Activated naive CD4-positive, alpha-beta T cell treated with anti-CD3 and anti-CD28 coated beads for 36 hours (primary cell): ENCODE measurements at regions not wholly inside any gene's neighbourhood (a gene's known extent, or its start where the extent isn't known, plus 50 kb on each side); places are given as distances from the start of the nearest gene placed in this dataset.

Source experiments
- CTCF ChIA-PET: fragments of 350-600 bp; sonication (Branson Sonifier 250); formaldehyde crosslinking; loops from one replicate; lab custom pipeline; 2021; ENCODE audit warnings: antibody characterized with exemption; lab: Charles Lee
- DNase-seq: peaks from one replicate; pipeline ENCODE4 v3.0.0-alpha.2; 2020
- H3K27ac Mint-ChIP-seq: one replicate; pipeline ENCODE4 v1.8.0; 2021; ENCODE audit warnings: mild to moderate bottlenecking, mixed read lengths
- H3K27me3 Mint-ChIP-seq: one replicate; pipeline ENCODE4 v1.8.0; 2021; ENCODE audit warnings: low read depth, mixed read lengths
- H3K36me3 Mint-ChIP-seq: one replicate; pipeline ENCODE4 v1.8.0; 2021; ENCODE audit warnings: low read depth, mixed read lengths
- H3K4me1 Mint-ChIP-seq: one replicate; pipeline ENCODE4 v1.8.0; 2021; ENCODE audit warnings: low read depth, mixed read lengths
- H3K4me3 Mint-ChIP-seq: one replicate; pipeline ENCODE4 v1.8.0; 2021; ENCODE audit warnings: mild to moderate bottlenecking, moderate library complexity, mixed read lengths
- H3K9me3 Mint-ChIP-seq: one replicate; pipeline ENCODE4 v1.8.0; 2021; ENCODE audit warnings: mixed read lengths
- intact Hi-C: fragments of 100-400 bp; cut with micrococcal nuclease; formaldehyde crosslinking; loops from one replicate; pipeline ENCODE4 v1.15.1; 2023

GRCh38 chr14:66216763-66217162 lies 269.4 kb upstream of the CCDC196 start:
- H3K9me3 Mint-ChIP-seq = peaks cover 3% of the 10 kb centered on the region
- peaks cover 2% of the 10 kb centered on the region for H3K27me3 Mint-ChIP-seq
- intact Hi-C loops = no loop called here
- no peak overlapping the region for H3K4me3 Mint-ChIP-seq
- no peaks in the 10 kb centered on the region for H3K4me1 Mint-ChIP-seq
- DNase-seq = no peak
- no peaks in the 10 kb centered on the region for H3K36me3 Mint-ChIP-seq
- CTCF ChIA-PET = no interaction called here
- H3K27ac Mint-ChIP-seq = no peak overlapping the region

GRCh38 chr14:66219886-66220285 lies 266.3 kb upstream of the CCDC196 start:
- Mint-ChIP-seq H3K4me3 (no peak overlapping the region), H3K27me3 (no peaks in the 10 kb centered on the region), H3K4me1 (no peaks in the 10 kb centered on the region), H3K27ac (no peak overlapping the region), H3K36me3 (no peaks in the 10 kb centered on the region), H3K9me3 (peaks cover 3% of the 10 kb centered on the region)
- intact Hi-C loops = no loop called here
- CTCF ChIA-PET = no interaction called here
- no peak for DNase-seq

DNA sequence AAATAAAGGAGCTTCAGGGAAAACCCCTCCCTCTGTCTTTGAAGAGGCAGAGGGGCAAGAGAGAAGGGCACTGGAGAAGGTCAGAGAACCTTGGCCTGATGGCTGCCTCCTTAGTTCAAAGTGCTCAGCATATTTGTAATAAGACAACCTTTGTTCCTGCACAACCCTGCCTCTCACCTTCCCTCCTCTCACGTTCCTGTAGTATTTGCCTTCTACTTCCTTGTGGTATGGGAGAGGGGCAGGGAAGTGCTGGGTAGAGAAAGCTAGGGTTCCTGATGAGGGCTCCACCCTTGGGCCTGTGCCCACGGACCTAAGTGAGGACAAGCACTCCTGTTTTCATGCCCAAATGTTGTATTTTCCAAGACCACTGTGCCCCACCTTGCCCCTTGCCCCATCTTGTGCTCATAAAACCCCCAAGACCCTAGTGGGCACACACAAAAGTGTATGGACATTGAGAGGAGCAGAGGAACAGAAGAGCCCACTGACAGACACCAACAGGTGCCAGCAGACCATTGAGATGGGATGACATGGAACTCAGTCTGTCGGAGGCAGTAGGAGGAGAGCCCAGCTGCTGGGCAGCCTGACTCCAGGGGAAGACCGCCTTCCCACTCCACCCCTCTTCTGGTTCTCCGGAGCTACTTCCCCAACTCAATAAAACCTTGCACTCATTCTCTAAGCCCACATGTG lies 261.5 kb upstream of the CCDC196 start:
- Mint-ChIP-seq H3K9me3 (peaks cover 7% of the 10 kb centered on the region), H3K4me3 (no peak overlapping the region), H3K4me1 (peaks cover 10% of the 10 kb centered on the region), H3K27me3 (peaks cover 3% of the 10 kb centered on the region), H3K36me3 (no peaks in the 10 kb centered on the region), H3K27ac (no peak overlapping the region)
- DNase-seq = no peak
- CTCF ChIA-PET = no interaction called here
- intact Hi-C loops = no loop called here

DNA sequence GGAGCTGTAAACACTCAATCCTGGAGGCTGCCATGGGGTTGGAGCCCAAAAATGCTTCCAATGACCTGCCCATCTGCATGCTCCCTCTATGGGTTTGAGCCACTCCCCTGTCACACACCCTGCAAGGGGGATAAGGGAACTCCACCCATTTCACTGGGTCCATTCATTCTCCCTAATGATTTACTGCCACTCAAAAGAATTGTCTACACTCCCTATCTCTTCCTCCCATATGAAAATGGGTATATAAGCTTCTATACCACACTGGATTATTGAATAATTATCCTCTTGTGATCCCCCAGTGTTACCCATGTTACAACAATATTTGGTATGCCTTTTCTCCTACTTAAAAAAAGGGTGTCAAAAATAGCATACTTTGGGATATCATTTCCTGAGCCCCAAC lies 260.8 kb upstream of the CCDC196 start:
- CTCF ChIA-PET = no interaction called here
- H3K36me3 Mint-ChIP-seq = no peaks in the 10 kb centered on the region
- no peak overlapping the region for H3K27ac Mint-ChIP-seq
- no peak for DNase-seq
- H3K27me3 Mint-ChIP-seq = peaks cover 5% of the 10 kb centered on the region
- H3K4me1 Mint-ChIP-seq = peaks cover 10% of the 10 kb centered on the region
- intact Hi-C loops = no loop called here
- peaks cover 7% of the 10 kb centered on the region for H3K9me3 Mint-ChIP-seq
- H3K4me3 Mint-ChIP-seq = no peak overlapping the region

DNA sequence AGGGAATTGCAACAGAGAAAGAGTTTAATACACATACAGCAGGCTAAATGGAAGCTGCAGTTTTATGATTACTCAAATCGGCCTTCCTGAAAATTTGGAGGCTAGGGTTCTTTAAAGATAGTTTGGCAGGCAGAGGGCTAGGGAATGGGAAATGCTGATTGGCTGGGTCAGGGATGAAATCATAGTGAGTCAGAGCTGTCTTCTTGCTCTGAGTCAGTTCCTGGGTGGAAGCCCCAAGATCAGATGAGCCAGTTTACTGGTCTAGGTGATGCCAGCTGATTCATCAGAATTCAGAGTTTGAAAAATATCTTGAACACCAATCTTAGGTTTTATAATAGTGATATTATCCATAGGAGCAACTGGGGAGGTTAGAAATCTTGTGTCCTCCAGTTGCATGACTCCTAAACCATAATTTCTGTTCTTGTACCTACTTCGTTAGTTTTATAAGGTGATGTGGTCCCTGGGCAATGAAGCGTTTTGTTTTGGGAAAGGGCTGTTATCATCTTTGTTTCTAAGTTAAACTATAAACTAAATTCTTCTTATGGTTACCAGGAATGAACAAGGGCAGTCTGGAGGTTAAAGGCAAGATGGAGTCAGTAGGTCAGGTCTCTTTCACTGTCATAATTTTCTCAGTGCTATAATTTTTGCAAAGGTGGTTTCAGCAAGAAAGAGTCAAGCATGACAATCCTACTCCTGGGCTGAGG lies 257.8 kb upstream of the CCDC196 start:
- Mint-ChIP-seq H3K4me3 (no peak overlapping the region), H3K4me1 (peaks cover 10% of the 10 kb centered on the region), H3K27ac (no peak overlapping the region), H3K9me3 (peaks cover 7% of the 10 kb centered on the region), H3K36me3 (no peaks in the 10 kb centered on the region), H3K27me3 (peaks cover 14% of the 10 kb centered on the region)
- CTCF ChIA-PET = no interaction called here
- intact Hi-C loops = no loop called here
- peak; percentile 68 for DNase-seq

- no peak overlapping the region for H3K4me3 Mint-ChIP-seq
- no peak overlapping the region for H3K27ac Mint-ChIP-seq
- H3K4me1 Mint-ChIP-seq = peaks cover 10% of the 10 kb centered on the region
- H3K27me3 Mint-ChIP-seq = peaks cover 22% of the 10 kb centered on the region
- no peaks in the 10 kb centered on the region for H3K36me3 Mint-ChIP-seq
- DNase-seq = no peak
- intact Hi-C loops = no loop called here
- peaks cover 7% of the 10 kb centered on the region for H3K9me3 Mint-ChIP-seq
- CTCF ChIA-PET = no interaction called here
These were observed 254.4 kb upstream of the CCDC196 start for GRCh38 chr14:66231820-66232219.

GRCh38 chr14:66233591-66233990 lies 252.6 kb upstream of the CCDC196 start:
- H3K27ac Mint-ChIP-seq = no peak overlapping the region
- no peaks in the 10 kb centered on the region for H3K36me3 Mint-ChIP-seq
- DNase-seq = no peak
- CTCF ChIA-PET = no interaction called here
- peaks cover 24% of the 10 kb centered on the region for H3K27me3 Mint-ChIP-seq
- peaks cover under 1% of the 10 kb centered on the region for H3K4me1 Mint-ChIP-seq
- intact Hi-C loops = no loop called here
- no peaks in the 10 kb centered on the region for H3K9me3 Mint-ChIP-seq
- no peak overlapping the region for H3K4me3 Mint-ChIP-seq

- Mint-ChIP-seq H3K36me3 (no peaks in the 10 kb centered on the region), H3K4me1 (no peaks in the 10 kb centered on the region), H3K4me3 (no peak overlapping the region), H3K27ac (no peak overlapping the region), H3K27me3 (peaks cover 24% of the 10 kb centered on the region), H3K9me3 (no peaks in the 10 kb centered on the region)
- no peak for DNase-seq
- CTCF ChIA-PET = no interaction called here
- intact Hi-C loops = no loop called here
These were observed 251.8 kb upstream of the CCDC196 start for GRCh38 chr14:66234411-66234810.

GRCh38 chr14:66237741-66238140 lies 248.4 kb upstream of the CCDC196 start:
- H3K9me3 Mint-ChIP-seq = no peaks in the 10 kb centered on the region
- DNase-seq = no peak
- intact Hi-C loops = no loop called here
- H3K27ac Mint-ChIP-seq = no peak overlapping the region
- H3K4me3 Mint-ChIP-seq = no peak overlapping the region
- CTCF ChIA-PET = no interaction called here
- H3K4me1 Mint-ChIP-seq = no peaks in the 10 kb centered on the region
- H3K36me3 Mint-ChIP-seq = no peaks in the 10 kb centered on the region
- peaks cover 12% of the 10 kb centered on the region for H3K27me3 Mint-ChIP-seq

- no peak overlapping the region for H3K27ac Mint-ChIP-seq
- H3K36me3 Mint-ChIP-seq = no peaks in the 10 kb centered on the region
- no peak for DNase-seq
- intact Hi-C loops = no loop called here
- H3K9me3 Mint-ChIP-seq = no peaks in the 10 kb centered on the region
- H3K4me1 Mint-ChIP-seq = no peaks in the 10 kb centered on the region
- CTCF ChIA-PET = no interaction called here
- H3K4me3 Mint-ChIP-seq = no peak overlapping the region
- H3K27me3 Mint-ChIP-seq = peaks cover 8% of the 10 kb centered on the region
These were observed 247.2 kb upstream of the CCDC196 start for GRCh38 chr14:66238969-66239368.

DNA sequence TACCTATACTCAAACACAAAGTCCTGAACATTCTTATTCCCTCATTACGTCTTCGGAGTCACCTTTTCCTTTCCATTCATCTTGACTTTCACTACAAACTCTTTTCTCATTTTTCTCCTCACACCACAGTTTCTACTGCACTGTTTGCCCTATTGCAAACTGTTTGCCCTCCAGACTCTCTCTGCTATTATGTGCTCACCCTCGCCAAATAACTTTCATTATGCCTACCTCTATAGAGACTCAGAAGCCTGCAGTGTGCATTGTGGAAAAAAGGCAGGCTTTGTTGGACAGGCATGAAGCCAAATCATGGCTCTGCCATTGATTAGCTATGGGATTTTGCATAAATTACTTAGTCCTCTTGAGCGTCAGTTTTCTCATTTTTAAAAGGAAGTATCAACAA lies 246.6 kb upstream of the CCDC196 start:
- CTCF ChIA-PET = no interaction called here
- Mint-ChIP-seq H3K36me3 (no peaks in the 10 kb centered on the region), H3K27ac (no peak overlapping the region), H3K9me3 (no peaks in the 10 kb centered on the region), H3K4me1 (no peaks in the 10 kb centered on the region), H3K27me3 (peaks cover 6% of the 10 kb centered on the region), H3K4me3 (no peak overlapping the region)
- intact Hi-C loops = no loop called here
- DNase-seq = no peak

DNA sequence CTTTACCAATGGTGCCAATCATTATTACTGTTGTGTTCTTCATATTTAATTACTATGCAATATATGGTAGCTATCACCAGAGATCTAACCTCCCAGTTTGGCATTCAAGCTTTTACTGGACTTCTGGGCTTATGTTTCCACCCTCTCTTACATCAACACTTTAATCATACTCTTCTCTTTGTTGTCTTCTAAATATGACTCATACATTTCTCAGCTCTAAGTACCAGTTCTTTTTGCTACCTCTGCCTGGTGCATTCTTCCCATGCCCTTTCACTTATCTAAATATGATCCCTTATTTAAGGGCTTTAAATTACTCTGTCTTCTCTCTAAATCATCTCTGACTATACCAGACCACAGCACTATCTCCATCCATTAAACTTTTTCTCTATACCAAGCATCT lies 246.1 kb upstream of the CCDC196 start:
- peaks cover 6% of the 10 kb centered on the region for H3K27me3 Mint-ChIP-seq
- no peaks in the 10 kb centered on the region for H3K9me3 Mint-ChIP-seq
- H3K4me3 Mint-ChIP-seq = no peak overlapping the region
- no peaks in the 10 kb centered on the region for H3K36me3 Mint-ChIP-seq
- intact Hi-C loops = no loop called here
- DNase-seq = no peak
- CTCF ChIA-PET = no interaction called here
- no peaks in the 10 kb centered on the region for H3K4me1 Mint-ChIP-seq
- H3K27ac Mint-ChIP-seq = no peak overlapping the region

DNA sequence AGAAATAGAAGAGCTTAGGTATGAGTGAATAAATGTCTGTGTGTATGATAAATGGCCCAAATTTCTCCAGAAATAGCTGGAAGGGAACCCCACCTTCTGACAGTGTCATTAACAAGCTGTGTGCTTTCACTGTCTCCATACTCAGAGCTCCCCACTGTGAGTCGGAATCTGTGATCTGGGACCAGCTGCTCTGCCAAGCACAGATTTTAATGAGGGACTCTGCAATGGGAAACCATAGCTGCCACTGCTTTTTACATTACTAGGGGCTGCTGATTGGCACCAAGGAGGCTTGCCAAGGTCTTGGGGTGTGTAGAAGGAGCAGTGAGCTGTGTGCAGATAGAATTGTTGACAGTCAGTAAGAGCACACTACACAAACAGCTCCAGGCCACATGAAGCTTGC lies 244.2 kb upstream of the CCDC196 start:
- no peaks in the 10 kb centered on the region for H3K9me3 Mint-ChIP-seq
- H3K27me3 Mint-ChIP-seq = peaks cover 2% of the 10 kb centered on the region
- intact Hi-C loops = no loop called here
- no peak overlapping the region for H3K4me3 Mint-ChIP-seq
- no peak overlapping the region for H3K27ac Mint-ChIP-seq
- H3K4me1 Mint-ChIP-seq = no peaks in the 10 kb centered on the region
- no peak for DNase-seq
- no peaks in the 10 kb centered on the region for H3K36me3 Mint-ChIP-seq
- CTCF ChIA-PET = interaction anchor here (1.4 kb wide), 1 partner anchor 117 kb away, joined by 3 read pairs; no protein-coding TSS in a partner anchor
